ENCODE measurements at regions not wholly inside any gene's neighbourhood (a gene's known extent, or its start where the extent isn't known, plus 50 kb on each side); places are given as distances from the start of the nearest gene placed in this dataset.
"Not testable (repeated sequence)": the region's sequence is repeated elsewhere in the genome, so short reads cannot be mapped to it uniquely, and the experiment has no call there.

DNA sequence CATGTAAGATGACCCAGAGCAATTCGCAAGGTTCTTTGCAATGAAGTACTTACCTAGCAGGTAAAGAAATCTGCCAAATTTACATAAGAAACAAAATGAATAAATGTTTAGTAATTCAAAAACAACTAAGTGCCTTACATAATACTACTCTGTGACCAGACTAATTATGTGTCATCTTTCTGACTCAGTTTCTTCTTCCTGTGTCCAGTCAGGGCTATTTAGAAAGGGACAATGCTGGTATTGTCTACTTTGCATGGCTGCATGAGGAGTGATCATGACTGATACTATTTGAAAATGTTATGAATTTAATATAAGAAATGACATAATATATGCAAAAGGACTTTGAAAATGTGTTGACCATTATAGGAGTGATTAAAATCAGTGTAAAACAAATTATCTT lies 210.0 kb downstream of the TMEM161B start:
- H3K4me1 ChIP-seq (ENCODE audit: insufficient read depth, low read length, poor library complexity, severe bottlenecking) = no peaks in the 10 kb centered on the region
- intact Hi-C loops (cut with micrococcal nuclease; ENCODE audit: unreplicated experiment) = no loop called here
- no peak overlapping the region for H3K27ac ChIP-seq (ENCODE audit: low read depth, low read length, poor library complexity, severe bottlenecking)
- no peak overlapping the region for H2AFZ ChIP-seq (ENCODE audit: low read length)
- POLR2A ChIA-PET = no interaction called here
- BruUV-seq (replicated peaks) = no TSS peak
- no peaks in the 10 kb centered on the region for H3K79me2 ChIP-seq (ENCODE audit: insufficient read depth, low read depth, low read length)
- CTCF ChIA-PET (ENCODE audit: unreplicated experiment) = no interaction called here
- H3K36me3 ChIP-seq (ENCODE audit: insufficient read depth, low read length) = no peaks in the 10 kb centered on the region
- no peaks in the 10 kb centered on the region for H4K20me1 ChIP-seq (ENCODE audit: insufficient read depth, low read length)
- no peak for TF ChIP-seq EZH2phosphoT487 (IDR thresholded peaks at IDR 0.05; ENCODE audit: borderline replicate concordance, low read depth, low read length)
- TF ChIP-seq, protein P1, sequence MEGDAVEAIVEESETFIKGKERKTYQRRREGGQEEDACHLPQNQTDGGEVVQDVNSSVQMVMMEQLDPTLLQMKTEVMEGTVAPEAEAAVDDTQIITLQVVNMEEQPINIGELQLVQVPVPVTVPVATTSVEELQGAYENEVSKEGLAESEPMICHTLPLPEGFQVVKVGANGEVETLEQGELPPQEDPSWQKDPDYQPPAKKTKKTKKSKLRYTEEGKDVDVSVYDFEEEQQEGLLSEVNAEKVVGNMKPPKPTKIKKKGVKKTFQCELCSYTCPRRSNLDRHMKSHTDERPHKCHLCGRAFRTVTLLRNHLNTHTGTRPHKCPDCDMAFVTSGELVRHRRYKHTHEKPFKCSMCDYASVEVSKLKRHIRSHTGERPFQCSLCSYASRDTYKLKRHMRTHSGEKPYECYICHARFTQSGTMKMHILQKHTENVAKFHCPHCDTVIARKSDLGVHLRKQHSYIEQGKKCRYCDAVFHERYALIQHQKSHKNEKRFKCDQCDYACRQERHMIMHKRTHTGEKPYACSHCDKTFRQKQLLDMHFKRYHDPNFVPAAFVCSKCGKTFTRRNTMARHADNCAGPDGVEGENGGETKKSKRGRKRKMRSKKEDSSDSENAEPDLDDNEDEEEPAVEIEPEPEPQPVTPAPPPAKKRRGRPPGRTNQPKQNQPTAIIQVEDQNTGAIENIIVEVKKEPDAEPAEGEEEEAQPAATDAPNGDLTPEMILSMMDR (conservative IDR thresholded peaks at IDR 0.05; ENCODE audit: low read length) = no peak
- H3K9me3 ChIP-seq (ENCODE audit: low read length) = no peaks in the 10 kb centered on the region
- no peak overlapping the region for H3K4me3 ChIP-seq (ENCODE audit: low read depth, low read length, poor library complexity, severe bottlenecking)
- DNase-seq (ENCODE audit: low spot score) = no peak
- no peak overlapping the region for H3K4me2 ChIP-seq (ENCODE audit: low read length)
- no peaks in the 10 kb centered on the region for H3K9me2 ChIP-seq (ENCODE audit: insufficient read depth, low read length)

DNA sequence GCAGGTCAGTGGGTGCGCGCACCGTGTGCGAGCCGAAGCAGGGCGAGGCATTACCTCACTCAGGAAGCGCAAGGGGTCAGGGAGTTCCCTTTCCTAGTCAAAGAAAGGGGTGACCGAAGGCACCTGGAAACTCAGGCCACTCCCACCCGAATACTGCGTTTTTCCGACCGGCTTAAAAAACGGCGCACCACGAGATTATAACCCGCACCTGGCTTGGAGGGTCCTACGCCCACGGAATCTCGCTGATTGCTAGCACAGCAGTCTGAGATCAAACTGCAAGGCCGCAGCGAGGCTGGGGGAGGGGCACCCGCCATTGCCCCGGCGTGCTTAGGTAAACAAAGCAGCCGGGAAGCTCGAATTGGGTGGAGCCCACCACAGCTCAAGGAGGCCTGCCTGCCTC lies 216.2 kb downstream of the TMEM161B start:
- H3K79me2 ChIP-seq (ENCODE audit: insufficient read depth, low read depth, low read length); H3K9me2 ChIP-seq (ENCODE audit: insufficient read depth, low read length); H3K4me3 ChIP-seq (ENCODE audit: low read depth, low read length, poor library complexity, severe bottlenecking); CTCF ChIA-PET (ENCODE audit: unreplicated experiment); H3K4me2 ChIP-seq (ENCODE audit: low read length); H3K9me3 ChIP-seq (ENCODE audit: low read length); H4K20me1 ChIP-seq (ENCODE audit: insufficient read depth, low read length); POLR2A ChIA-PET; BruUV-seq (replicated peaks); H3K4me1 ChIP-seq (ENCODE audit: insufficient read depth, low read length, poor library complexity, severe bottlenecking); DNase-seq (ENCODE audit: low spot score); H3K27ac ChIP-seq (ENCODE audit: low read depth, low read length, poor library complexity, severe bottlenecking); H3K36me3 ChIP-seq (ENCODE audit: insufficient read depth, low read length); H2AFZ ChIP-seq (ENCODE audit: low read length); intact Hi-C loops (cut with micrococcal nuclease; ENCODE audit: unreplicated experiment): not testable (repeated sequence)

DNA sequence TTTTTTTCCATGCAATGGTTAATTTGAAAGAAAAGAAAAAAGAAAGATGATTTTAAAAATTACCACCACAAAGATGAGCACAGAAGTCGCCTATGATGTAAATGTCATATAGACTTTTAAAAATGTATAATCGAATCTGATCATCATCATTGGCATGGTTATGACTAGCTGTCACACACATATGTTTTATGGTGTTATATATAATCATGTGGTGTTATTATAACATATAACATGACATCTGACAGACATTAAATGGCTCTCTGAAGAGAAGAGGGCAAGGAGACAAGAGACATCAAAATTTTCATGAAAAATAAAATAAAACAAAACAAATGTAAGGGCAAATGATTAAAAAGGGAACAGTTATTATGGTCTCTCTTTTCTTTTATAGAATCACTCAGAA lies 217.5 kb downstream of the TMEM161B start:
- intact Hi-C loops (cut with micrococcal nuclease; ENCODE audit: unreplicated experiment) = no loop called here
- Histone ChIP-seq H3K27ac (ENCODE audit: low read depth, low read length, poor library complexity, severe bottlenecking) (no peak overlapping the region), H3K4me3 (ENCODE audit: low read depth, low read length, poor library complexity, severe bottlenecking) (no peak overlapping the region), H3K4me1 (ENCODE audit: insufficient read depth, low read length, poor library complexity, severe bottlenecking) (no peaks in the 10 kb centered on the region), H3K36me3 (ENCODE audit: insufficient read depth, low read length) (no peaks in the 10 kb centered on the region), H2AFZ (ENCODE audit: low read length) (no peak overlapping the region), H3K9me3 (ENCODE audit: low read length) (no peaks in the 10 kb centered on the region), H3K79me2 (ENCODE audit: insufficient read depth, low read depth, low read length) (no peaks in the 10 kb centered on the region), H4K20me1 (ENCODE audit: insufficient read depth, low read length) (no peaks in the 10 kb centered on the region), H3K9me2 (ENCODE audit: insufficient read depth, low read length) (no peaks in the 10 kb centered on the region), H3K4me2 (ENCODE audit: low read length) (no peak overlapping the region)
- CTCF ChIA-PET (ENCODE audit: unreplicated experiment) = no interaction called here
- POLR2A ChIA-PET = no interaction called here
- no peak for TF ChIP-seq EZH2phosphoT487 (IDR thresholded peaks at IDR 0.05; ENCODE audit: borderline replicate concordance, low read depth, low read length)
- TF ChIP-seq, protein P1 (conservative IDR thresholded peaks at IDR 0.05; ENCODE audit: low read length) = no peak
- BruUV-seq (replicated peaks) = no TSS peak
- no peak for DNase-seq (ENCODE audit: low spot score)

All from OCI-LY7 (cell line).